Ascending aorta (tissue), 2 donors: ENCODE measurements at regions not wholly inside any gene's neighbourhood (a gene's known extent, or its start where the extent isn't known, plus 50 kb on each side); places are given as distances from the start of the nearest gene placed in this dataset.

Experiments
- DNase-seq, 2 donors: peaks; one replicate each; pipeline ENCODE4 v3.0.0-alpha.2; 2019; ENCODE audit warnings: low spot score in 2 of 2
- H3K27ac ChIP-seq, 2 donors: fragments of 200-600 bp; sonication (generic); one replicate each; pipeline ENCODE4 v1.5.1; 2016 to 2017; ENCODE audit warnings: mild to moderate bottlenecking in 1 of 2
- H3K27me3 ChIP-seq: fragments of 200-600 bp; sonication (generic); one replicate; pipeline ENCODE4 v1.5.1; 2017
- H3K36me3 ChIP-seq, 2 donors: fragments of 200-600 bp; sonication (generic); one replicate each; pipeline ENCODE4 v1.5.1; 2016
- H3K4me1 ChIP-seq, 2 donors: fragments of 200-600 bp; sonication (generic); one replicate each; pipeline ENCODE4 v1.5.1; 2016 to 2017; ENCODE audit warnings: mild to moderate bottlenecking in 1 of 2
- H3K4me3 ChIP-seq, 2 donors: fragments of 200-600 bp; sonication (generic); one replicate each; pipeline ENCODE4 v1.5.1; 2016 to 2017; ENCODE audit warnings: mild to moderate bottlenecking in 1 of 2
- H3K9me3 ChIP-seq, 2 donors: fragments of 200-600 bp; sonication (generic); one replicate each; pipeline ENCODE4 v1.5.1; 2016
- CTCF ChIP-seq, 3 experiments: fragments of 200-600 bp in 2 of 3; fragments of 450-650 bp in 1 of 3; sonication (generic) in 2 of 3; IDR thresholded peaks; one replicate each; pipeline ENCODE4 v1.5.1; 2016 to 2019; ENCODE audit warnings: antibody characterized with exemption in 3 of 3, mild to moderate bottlenecking in 1 of 3, moderate library complexity in 1 of 3
- intact Hi-C: fragments of 100-400 bp; cut with DNase I; formaldehyde crosslinking; loops from one replicate; pipeline ENCODE4 v1.15.1; 2023

GRCh38 chr2:194621945-194622344 lies 1035.1 kb upstream of the SLC39A10 start:
- intact Hi-C loops = no loop called here
- no peaks in the 10 kb centered on the region for H3K36me3 ChIP-seq
- H3K4me1 ChIP-seq = no peaks in the 10 kb centered on the region
- no peak overlapping the region for H3K4me3 ChIP-seq
- H3K27ac ChIP-seq = no peak overlapping the region
- no peaks in the 10 kb centered on the region for H3K9me3 ChIP-seq
- TF ChIP-seq CTCF (IDR thresholded peaks at IDR 0.05) = no peak
- DNase-seq = no peak
- no peaks in the 10 kb centered on the region for H3K27me3 ChIP-seq

GRCh38 chr2:194619366-194619765 lies 1037.7 kb upstream of the SLC39A10 start:
- H3K27ac ChIP-seq = no peak overlapping the region
- H3K4me1 ChIP-seq = no peaks in the 10 kb centered on the region
- no peak overlapping the region for H3K4me3 ChIP-seq
- no peak for TF ChIP-seq CTCF (IDR thresholded peaks at IDR 0.05)
- DNase-seq = no peak
- H3K36me3 ChIP-seq = no peaks in the 10 kb centered on the region
- intact Hi-C loops = no loop called here
- no peaks in the 10 kb centered on the region for H3K9me3 ChIP-seq
- H3K27me3 ChIP-seq = no peaks in the 10 kb centered on the region

GRCh38 chr2:194618432-194618831 lies 1038.6 kb upstream of the SLC39A10 start:
- H3K36me3 ChIP-seq = no peaks in the 10 kb centered on the region
- TF ChIP-seq CTCF (IDR thresholded peaks at IDR 0.05) = no peak

GRCh38 chr2:194616334-194616733 lies 1040.7 kb upstream of the SLC39A10 start:
- H3K36me3 ChIP-seq = no peaks in the 10 kb centered on the region
- no peak overlapping the region for H3K27ac ChIP-seq
- intact Hi-C loops = no loop called here
- no peak for TF ChIP-seq CTCF (IDR thresholded peaks at IDR 0.05)
- H3K27me3 ChIP-seq = no peaks in the 10 kb centered on the region
- H3K4me1 ChIP-seq = no peaks in the 10 kb centered on the region
- no peak for DNase-seq
- H3K4me3 ChIP-seq = no peak overlapping the region
- no peaks in the 10 kb centered on the region for H3K9me3 ChIP-seq

More at GRCh38 chr2:194618432-194618831, 1038.6 kb upstream of the SLC39A10 start:
- H3K27ac ChIP-seq = no peak overlapping the region
- intact Hi-C loops = no loop called here
- H3K4me1 ChIP-seq = no peaks in the 10 kb centered on the region
- no peaks in the 10 kb centered on the region for H3K9me3 ChIP-seq
- H3K27me3 ChIP-seq = no peaks in the 10 kb centered on the region
- no peak overlapping the region for H3K4me3 ChIP-seq
- DNase-seq = no peak

GRCh38 chr2:194610297-194610696 lies 1046.7 kb upstream of the SLC39A10 start:
- Histone ChIP-seq H3K27me3 (no peaks in the 10 kb centered on the region), H3K9me3 (no peaks in the 10 kb centered on the region), H3K4me3 (no peak overlapping the region), H3K4me1 (no peaks in the 10 kb centered on the region), H3K36me3 (no peaks in the 10 kb centered on the region), H3K27ac (no peak overlapping the region)
- TF ChIP-seq CTCF (IDR thresholded peaks at IDR 0.05) = no peak
- DNase-seq = no peak
- intact Hi-C loops = no loop called here

GRCh38 chr2:194603429-194603828 lies 1053.6 kb upstream of the SLC39A10 start:
- TF ChIP-seq CTCF (IDR thresholded peaks at IDR 0.05) = no peak
- intact Hi-C loops = no loop called here
- no peak for DNase-seq
- no peak overlapping the region for H3K4me3 ChIP-seq
- H3K27me3 ChIP-seq = no peaks in the 10 kb centered on the region
- H3K27ac ChIP-seq = no peak overlapping the region
- no peaks in the 10 kb centered on the region for H3K4me1 ChIP-seq
- H3K9me3 ChIP-seq = no peaks in the 10 kb centered on the region
- H3K36me3 ChIP-seq = no peaks in the 10 kb centered on the region
